ENCODE measurements at regions not wholly inside any gene's neighbourhood (a gene's known extent, or its start where the extent isn't known, plus 50 kb on each side); places are given as distances from the start of the nearest gene placed in this dataset.

- TF ChIP-seq EZH2 (conservative IDR thresholded peaks at IDR 0.05; ENCODE audit: low read depth, low read length) (no peak), ERF (CRISPR knock-in tag; IDR thresholded peaks at IDR 0.05) (no peak), AFF4 (CRISPR knock-in tag; IDR thresholded peaks at IDR 0.05) (no peak), ZNF333 (CRISPR knock-in tag; IDR thresholded peaks at IDR 0.05; ENCODE audit: borderline replicate concordance) (no peak), POLR2A (IDR thresholded peaks at IDR 0.05; ENCODE audit: insufficient read depth in 1 of 2, low read depth in 2 of 2, low read length in 2 of 2) (no peak), ZNF251 (CRISPR knock-in tag; IDR thresholded peaks at IDR 0.05) (no peak), MAX (IDR thresholded peaks at IDR 0.05) (no peak), HMGXB3 (CRISPR knock-in tag; IDR thresholded peaks at IDR 0.05; ENCODE audit: borderline replicate concordance) (no peak), ZNF280D (CRISPR knock-in tag; IDR thresholded peaks at IDR 0.05) (no peak), REST (IDR thresholded peaks at IDR 0.05; ENCODE audit: borderline replicate concordance in 1 of 2, low read depth in 1 of 2, low read length in 2 of 2) (no peak)
Observed at GRCh38 chr3:177811112-177811511, 613.8 kb upstream of the TBL1XR1 start.
